Loucy (cell line): ENCODE measurements at regions not wholly inside any gene's neighbourhood (a gene's known extent, or its start where the extent isn't known, plus 50 kb on each side); places are given as distances from the start of the nearest gene placed in this dataset.

Experiments
- H2AFZ ChIP-seq: fragments of 200-600 bp; sonication (generic); 2 replicates; pipeline ENCODE4 v1.6.0; 2016; ENCODE audit warnings: antibody characterized with exemption, mild to moderate bottlenecking, low read length, moderate library complexity
- H3F3A ChIP-seq: fragments of 200-600 bp; 2 replicates; pipeline ENCODE4 v1.6.0; 2016; ENCODE audit warnings: antibody characterized with exemption, low read depth, mild to moderate bottlenecking
- H3K27me3 ChIP-seq: fragments of 200-600 bp; sonication (generic); 2 replicates; pipeline ENCODE4 v1.6.1; 2014; ENCODE audit warnings: low read length, mild to moderate bottlenecking; ENCODE audit not compliant: insufficient read depth, poor library complexity, severe bottlenecking
- H3K36me3 ChIP-seq: fragments of 200-600 bp; sonication (generic); 2 replicates; pipeline ENCODE4 v1.6.1; 2016; ENCODE audit warnings: low read length; ENCODE audit not compliant: insufficient read depth
- H3K4me1 ChIP-seq: fragments of 200-600 bp; sonication (generic); 2 replicates; pipeline ENCODE4 v1.5.1; 2014; ENCODE audit warnings: low read length, mild to moderate bottlenecking; ENCODE audit not compliant: insufficient read depth, poor library complexity, severe bottlenecking
- H3K4me2 ChIP-seq: fragments of 200-600 bp; sonication (generic); 2 replicates; pipeline ENCODE4 v1.6.0; 2014; ENCODE audit warnings: antibody characterized with exemption, low read length, low read depth, mild to moderate bottlenecking; ENCODE audit not compliant: poor library complexity, severe bottlenecking
- H3K4me3 ChIP-seq: fragments of 200-600 bp; sonication (generic); 2 replicates; pipeline ENCODE4 v1.5.1; 2014; ENCODE audit warnings: low read length, mild to moderate bottlenecking, mixed read lengths; ENCODE audit not compliant: poor library complexity, severe bottlenecking
- H3K79me2 ChIP-seq: fragments of 200-600 bp; sonication (generic); 2 replicates; pipeline ENCODE4 v1.6.1; 2014; ENCODE audit warnings: low read length; ENCODE audit not compliant: insufficient read depth
- H3K9ac ChIP-seq: fragments of 200-600 bp; sonication (generic); 2 replicates; pipeline ENCODE4 v1.6.0; 2014; ENCODE audit warnings: mild to moderate bottlenecking, low read depth, low read length, moderate library complexity; ENCODE audit not compliant: poor library complexity, severe bottlenecking
- H3K9me2 ChIP-seq: fragments of 200-600 bp; sonication (generic); replicated peaks from 2 replicates; pipeline ENCODE4 v1.6.1; 2016; ENCODE audit warnings: low read depth, low read length, mixed read lengths
- H3K9me3 ChIP-seq: fragments of 200-600 bp; sonication (generic); 2 replicates; pipeline ENCODE4 v1.6.1; 2014; ENCODE audit warnings: mild to moderate bottlenecking, antibody characterized with exemption, low read length, low read depth; ENCODE audit not compliant: insufficient read depth
- H4K20me1 ChIP-seq: fragments of 200-600 bp; sonication (generic); 2 replicates; pipeline ENCODE4 v1.6.0; 2014; ENCODE audit warnings: antibody characterized with exemption, low read length, mild to moderate bottlenecking; ENCODE audit not compliant: insufficient read depth, poor library complexity, severe bottlenecking
- CTCF ChIP-seq: fragments of 200-600 bp; sonication (generic); conservative IDR thresholded peaks from 2 replicates; pipeline ENCODE4 v1.5.1; 2014; ENCODE audit warnings: mild to moderate bottlenecking, antibody characterized with exemption, low read length
- EZH2phosphoT487 ChIP-seq: fragments of 200-600 bp; IDR thresholded peaks from 2 replicates; pipeline ENCODE4 v1.6.1; 2018; ENCODE audit warnings: antibody characterized with exemption, mild to moderate bottlenecking, moderate library complexity, borderline replicate concordance

- no peaks in the 10 kb centered on the region for H3K36me3 ChIP-seq
- H3K9ac ChIP-seq: no peak overlapping the region
- no peaks in the 10 kb centered on the region for H3K27me3 ChIP-seq
- H3K4me1 ChIP-seq: no peaks in the 10 kb centered on the region
- H4K20me1 ChIP-seq: no peaks in the 10 kb centered on the region
- no peak overlapping the region for H3K4me2 ChIP-seq
- no peaks in the 10 kb centered on the region for H3K9me2 ChIP-seq
- H2AFZ ChIP-seq: no peak overlapping the region
- no peaks in the 10 kb centered on the region for H3K79me2 ChIP-seq
- no peak overlapping the region for H3K4me3 ChIP-seq
- TF ChIP-seq CTCF: no peak
- no peak for TF ChIP-seq EZH2phosphoT487
- no peaks in the 10 kb centered on the region for H3F3A ChIP-seq
- no peaks in the 10 kb centered on the region; the same call in 1 of the 2 replicates for H3K9me3 ChIP-seq
These were observed 365.8 kb upstream of the CCDC196 start for GRCh38 chr14:66120402-66120801.

- TF ChIP-seq EZH2phosphoT487 (no peak), CTCF (peak; percentile 25; the same call in 1 of the 2 replicates)
- H3K9me3 ChIP-seq: no peaks in the 10 kb centered on the region
- no peak overlapping the region for H3K4me3 ChIP-seq
These were observed 364.3 kb upstream of the CCDC196 start for GRCh38 chr14:66121859-66122258.

GRCh38 chr14:66129224-66129623 is 356.9 kb upstream of the CCDC196 start:
- Histone ChIP-seq H3K4me3 (no peak overlapping the region), H3F3A (no peaks in the 10 kb centered on the region), H3K9me3 (no peaks in the 10 kb centered on the region), H3K9ac (no peak overlapping the region), H2AFZ (no peak overlapping the region), H3K79me2 (no peaks in the 10 kb centered on the region), H3K27me3 (no peaks in the 10 kb centered on the region), H3K4me2 (no peak overlapping the region), H3K4me1 (no peaks in the 10 kb centered on the region), H4K20me1 (no peaks in the 10 kb centered on the region), H3K9me2 (no peaks in the 10 kb centered on the region), H3K36me3 (no peaks in the 10 kb centered on the region)
- TF ChIP-seq CTCF (no peak), EZH2phosphoT487 (no peak)

More at GRCh38 chr14:66121859-66122258, 364.3 kb upstream of the CCDC196 start:
- Histone ChIP-seq H3K9ac (no peak overlapping the region), H2AFZ (no peak overlapping the region), H3K36me3 (no peaks in the 10 kb centered on the region), H3K4me2 (no peak overlapping the region), H3K4me1 (no peaks in the 10 kb centered on the region), H3F3A (no peaks in the 10 kb centered on the region), H3K9me2 (no peaks in the 10 kb centered on the region), H3K27me3 (no peaks in the 10 kb centered on the region), H4K20me1 (no peaks in the 10 kb centered on the region), H3K79me2 (no peaks in the 10 kb centered on the region)
